GM12864 (cell line): ENCODE measurements at regions not wholly inside any gene's neighbourhood (a gene's known extent, or its start where the extent isn't known, plus 50 kb on each side); places are given as distances from the start of the nearest gene placed in this dataset.

Source experiments
- DNase-seq: peaks from one replicate; pipeline ENCODE4 v3.0.0-alpha.2; 2011; ENCODE audit warnings: low read depth
- H3K4me3 ChIP-seq: 2 replicates; pipeline ENCODE4 v1.5.1; 2011; ENCODE audit warnings: mild to moderate bottlenecking, low read depth, low read length, control low read depth
- TF ChIP-seq, protein P1 (sequence below): IDR thresholded peaks from 2 replicates; pipeline ENCODE4 v1.5.1; 2011; ENCODE audit warnings: low read depth, mild to moderate bottlenecking, moderate library complexity, low read length, control low read depth, inconsistent platforms; ENCODE audit errors: missing control alignments

- TF ChIP-seq, protein P1, sequence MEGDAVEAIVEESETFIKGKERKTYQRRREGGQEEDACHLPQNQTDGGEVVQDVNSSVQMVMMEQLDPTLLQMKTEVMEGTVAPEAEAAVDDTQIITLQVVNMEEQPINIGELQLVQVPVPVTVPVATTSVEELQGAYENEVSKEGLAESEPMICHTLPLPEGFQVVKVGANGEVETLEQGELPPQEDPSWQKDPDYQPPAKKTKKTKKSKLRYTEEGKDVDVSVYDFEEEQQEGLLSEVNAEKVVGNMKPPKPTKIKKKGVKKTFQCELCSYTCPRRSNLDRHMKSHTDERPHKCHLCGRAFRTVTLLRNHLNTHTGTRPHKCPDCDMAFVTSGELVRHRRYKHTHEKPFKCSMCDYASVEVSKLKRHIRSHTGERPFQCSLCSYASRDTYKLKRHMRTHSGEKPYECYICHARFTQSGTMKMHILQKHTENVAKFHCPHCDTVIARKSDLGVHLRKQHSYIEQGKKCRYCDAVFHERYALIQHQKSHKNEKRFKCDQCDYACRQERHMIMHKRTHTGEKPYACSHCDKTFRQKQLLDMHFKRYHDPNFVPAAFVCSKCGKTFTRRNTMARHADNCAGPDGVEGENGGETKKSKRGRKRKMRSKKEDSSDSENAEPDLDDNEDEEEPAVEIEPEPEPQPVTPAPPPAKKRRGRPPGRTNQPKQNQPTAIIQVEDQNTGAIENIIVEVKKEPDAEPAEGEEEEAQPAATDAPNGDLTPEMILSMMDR, result no peak
Measured at GRCh38 chr10:69715899-69716606, 85.7 kb upstream of the COL13A1 start.

GRCh38 chr10:69716711-69717560 is 84.8 kb upstream of the COL13A1 start:
- DNase-seq, result no peak
- TF ChIP-seq, protein P1, result peak; percentile 78

More at GRCh38 chr10:69715899-69716606, 85.7 kb upstream of the COL13A1 start:
- no peak for DNase-seq
- H3K4me3 ChIP-seq, result no peak overlapping the region

GRCh38 chr10:69718951-69719350 is 82.8 kb upstream of the COL13A1 start:
- no peak for DNase-seq
- TF ChIP-seq, protein P1, result no peak
- H3K4me3 ChIP-seq, result no peak overlapping the region

More at GRCh38 chr10:69716711-69717560, 84.8 kb upstream of the COL13A1 start:
- no peak overlapping the region for H3K4me3 ChIP-seq

DNA sequence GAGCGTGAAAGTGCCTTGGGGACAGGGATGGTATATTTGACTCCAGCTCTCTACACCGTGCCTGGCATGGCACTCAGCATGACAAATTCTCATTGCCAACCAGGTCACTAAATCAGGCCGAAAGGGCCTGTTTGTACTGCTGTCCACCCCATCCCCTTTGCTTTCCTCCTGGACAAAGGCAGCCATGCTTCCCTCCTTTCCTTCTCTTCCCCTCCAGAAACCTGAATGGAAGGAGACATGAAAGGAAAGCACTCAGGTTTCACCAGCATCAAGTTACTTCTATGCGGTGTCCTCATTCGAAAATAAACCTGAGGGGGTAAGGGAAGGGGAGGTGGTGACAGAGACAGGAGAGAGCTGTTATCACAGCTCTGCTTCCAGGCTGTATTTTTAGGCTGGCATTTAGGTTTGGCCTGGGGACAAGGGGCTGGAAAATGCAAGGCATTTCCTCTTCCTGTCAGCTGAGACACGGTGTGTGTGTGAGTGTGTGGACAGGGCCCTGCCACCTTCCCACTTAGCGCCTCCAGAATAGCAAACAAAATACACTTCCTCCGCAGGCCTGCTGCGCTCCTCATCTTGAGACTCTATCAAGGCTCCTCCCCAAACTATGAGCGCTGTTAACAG is 79.9 kb upstream of the COL13A1 start:
- no peak for DNase-seq
- TF ChIP-seq, protein P1, result no peak
- H3K4me3 ChIP-seq, result no peak overlapping the region

DNA sequence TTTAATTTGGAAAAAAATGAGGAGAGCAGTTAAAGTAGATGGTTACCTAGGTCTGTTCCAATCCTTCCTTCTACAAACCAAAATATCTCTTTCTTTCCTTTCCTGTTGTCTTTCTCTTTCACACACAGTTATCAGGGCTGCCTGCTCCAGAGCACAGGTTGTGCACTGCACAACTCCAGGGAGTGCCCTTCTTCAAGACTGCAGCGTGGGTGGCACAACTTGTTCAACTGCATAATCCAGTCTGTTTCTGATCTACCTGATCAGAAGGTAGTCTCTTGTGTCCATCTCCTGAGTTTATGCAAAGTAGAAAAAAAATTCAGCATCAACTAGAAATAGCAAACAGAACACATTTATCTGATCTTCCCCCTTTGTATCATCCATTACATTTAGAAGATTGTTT is 78.1 kb upstream of the COL13A1 start:
- no peak for DNase-seq
- TF ChIP-seq, protein P1, result no peak
- no peak overlapping the region for H3K4me3 ChIP-seq

DNA sequence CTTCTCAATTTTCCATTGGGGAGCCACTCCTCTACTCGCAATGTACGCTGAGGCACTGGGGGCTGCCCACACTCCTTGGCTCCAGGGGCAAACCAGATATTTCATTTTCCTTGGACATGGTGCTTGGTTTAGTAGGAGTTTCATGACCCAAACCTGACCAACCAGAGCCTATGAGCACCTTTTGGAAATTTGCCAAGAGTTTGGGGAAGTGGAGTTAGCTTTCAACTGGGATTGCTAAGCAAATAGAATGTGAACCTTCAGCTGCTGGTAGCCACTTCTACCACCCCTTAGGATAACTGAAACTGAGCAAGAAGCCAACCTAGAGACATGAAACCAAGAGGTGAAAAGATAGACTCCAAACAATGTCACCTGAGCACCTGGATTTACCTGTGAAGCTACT is 74.9 kb upstream of the COL13A1 start:
- TF ChIP-seq, protein P1, result no peak
- H3K4me3 ChIP-seq, result no peak overlapping the region
- DNase-seq, result no peak
